ENCODE measurements at regions not wholly inside any gene's neighbourhood (a gene's known extent, or its start where the extent isn't known, plus 50 kb on each side); places are given as distances from the start of the nearest gene placed in this dataset.

GRCh38 chr5:121671624-121672023 is 180.1 kb upstream of the FTMT start:
- no peak overlapping the region for H3K4me3 ChIP-seq (ENCODE audit: low read depth, low read length)
- TF ChIP-seq, protein P1, sequence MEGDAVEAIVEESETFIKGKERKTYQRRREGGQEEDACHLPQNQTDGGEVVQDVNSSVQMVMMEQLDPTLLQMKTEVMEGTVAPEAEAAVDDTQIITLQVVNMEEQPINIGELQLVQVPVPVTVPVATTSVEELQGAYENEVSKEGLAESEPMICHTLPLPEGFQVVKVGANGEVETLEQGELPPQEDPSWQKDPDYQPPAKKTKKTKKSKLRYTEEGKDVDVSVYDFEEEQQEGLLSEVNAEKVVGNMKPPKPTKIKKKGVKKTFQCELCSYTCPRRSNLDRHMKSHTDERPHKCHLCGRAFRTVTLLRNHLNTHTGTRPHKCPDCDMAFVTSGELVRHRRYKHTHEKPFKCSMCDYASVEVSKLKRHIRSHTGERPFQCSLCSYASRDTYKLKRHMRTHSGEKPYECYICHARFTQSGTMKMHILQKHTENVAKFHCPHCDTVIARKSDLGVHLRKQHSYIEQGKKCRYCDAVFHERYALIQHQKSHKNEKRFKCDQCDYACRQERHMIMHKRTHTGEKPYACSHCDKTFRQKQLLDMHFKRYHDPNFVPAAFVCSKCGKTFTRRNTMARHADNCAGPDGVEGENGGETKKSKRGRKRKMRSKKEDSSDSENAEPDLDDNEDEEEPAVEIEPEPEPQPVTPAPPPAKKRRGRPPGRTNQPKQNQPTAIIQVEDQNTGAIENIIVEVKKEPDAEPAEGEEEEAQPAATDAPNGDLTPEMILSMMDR (IDR thresholded peaks at IDR 0.05; ENCODE audit: low read depth, low read length), result no peak

DNA sequence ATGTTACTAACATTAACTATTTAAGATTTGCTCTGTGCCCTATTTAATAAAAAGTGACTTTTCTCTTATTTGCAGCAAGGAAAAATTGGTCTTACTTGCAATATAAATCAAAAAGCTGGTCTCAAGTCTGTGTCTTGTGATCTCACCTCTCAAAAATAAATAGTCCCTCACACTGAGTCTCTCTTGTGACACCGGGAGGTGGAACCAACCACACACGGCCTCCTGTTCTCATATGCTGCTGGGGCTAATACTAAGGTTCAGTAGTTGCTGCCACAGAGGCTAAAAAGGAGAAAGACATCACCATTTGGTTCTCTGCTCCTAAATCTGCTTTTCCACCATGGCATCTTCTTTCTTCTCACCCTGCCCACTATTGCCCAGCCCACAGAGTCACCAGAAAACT is 175.8 kb upstream of the FTMT start:
- TF ChIP-seq, protein P1 (IDR thresholded peaks at IDR 0.05; ENCODE audit: low read depth, low read length), result no peak
- H3K4me3 ChIP-seq (ENCODE audit: low read depth, low read length), result no peak overlapping the region

DNA sequence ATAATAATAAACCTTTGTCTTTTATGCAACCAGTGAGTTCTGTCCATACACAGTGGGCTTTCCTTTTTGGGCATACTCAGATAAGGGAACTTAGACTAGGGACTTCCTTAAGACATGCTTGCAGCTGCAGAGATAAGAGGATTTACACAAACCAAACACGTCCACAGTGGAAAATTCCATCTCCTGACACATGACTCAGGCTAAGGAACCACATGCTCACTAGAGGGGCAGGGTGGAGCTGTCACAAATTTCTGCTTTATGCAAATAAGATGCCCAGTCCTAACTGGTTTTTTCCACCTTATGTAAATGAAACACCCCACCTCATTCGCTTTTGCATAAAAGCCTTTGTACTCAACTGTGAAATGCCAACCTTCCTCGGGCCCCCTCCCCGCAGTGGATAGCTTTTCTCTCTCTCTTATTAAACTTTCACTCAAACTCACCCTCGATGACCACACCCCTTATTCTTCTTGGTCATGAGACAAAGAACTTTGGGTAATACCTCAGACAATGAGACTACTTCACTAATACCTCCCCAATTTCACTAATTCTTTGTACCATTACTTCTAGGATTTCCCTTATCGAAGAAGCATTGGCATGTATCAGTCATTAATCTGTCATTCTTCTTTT is 170.3 kb upstream of the FTMT start:
- TF ChIP-seq, protein P1 (IDR thresholded peaks at IDR 0.05; ENCODE audit: low read depth, low read length), result no peak
- no peak overlapping the region for H3K4me3 ChIP-seq (ENCODE audit: low read depth, low read length)

DNA sequence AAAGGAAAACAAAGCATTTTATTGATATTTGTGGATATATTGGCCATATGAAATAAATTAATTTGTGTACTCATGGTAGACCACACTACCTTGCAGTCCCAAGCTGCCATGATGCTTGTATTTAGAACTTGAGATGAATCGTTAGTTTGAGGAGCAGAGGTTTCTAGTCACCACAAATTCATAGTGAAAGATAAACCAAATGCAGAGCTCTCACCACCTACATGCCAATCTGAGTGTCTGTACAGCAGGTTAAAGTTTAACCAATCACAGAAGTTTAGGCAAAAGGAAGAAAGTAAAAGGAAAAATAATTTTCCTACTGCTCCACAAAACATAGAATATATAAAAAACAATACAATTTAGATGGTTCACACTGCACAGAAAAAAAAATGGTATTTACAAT is 163.6 kb upstream of the FTMT start:
- TF ChIP-seq, protein P1 (IDR thresholded peaks at IDR 0.05; ENCODE audit: low read depth, low read length), result no peak
- no peak overlapping the region for H3K4me3 ChIP-seq (ENCODE audit: low read depth, low read length)

GRCh38 chr5:121688781-121689180 is 162.9 kb upstream of the FTMT start:
- H3K4me3 ChIP-seq (ENCODE audit: low read depth, low read length), result no peak overlapping the region

DNA sequence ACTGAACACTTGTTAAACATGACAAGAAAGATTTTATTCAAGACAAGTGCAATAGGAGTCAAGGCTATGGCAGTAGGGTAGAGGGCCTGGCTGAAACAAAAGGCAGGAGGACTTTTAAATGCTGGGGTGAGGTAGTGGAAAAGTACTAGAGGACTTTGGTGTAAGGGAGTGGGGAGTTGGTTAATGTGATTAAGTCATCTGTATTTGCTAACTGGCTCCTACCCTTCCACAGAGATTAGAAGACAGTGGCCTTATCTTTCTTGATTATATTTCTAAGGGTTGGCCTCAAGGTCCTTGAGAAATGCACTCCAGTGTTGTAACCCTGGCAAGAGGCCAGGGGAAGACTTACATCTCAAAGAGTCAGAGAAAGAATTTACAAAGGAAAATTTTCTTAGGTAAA is 160.2 kb upstream of the FTMT start:
- TF ChIP-seq, protein P1 (IDR thresholded peaks at IDR 0.05; ENCODE audit: low read depth, low read length), result no peak
- H3K4me3 ChIP-seq (ENCODE audit: low read depth, low read length), result no peak overlapping the region

More at GRCh38 chr5:121688781-121689180, 162.9 kb upstream of the FTMT start:
- TF ChIP-seq, protein P1 (IDR thresholded peaks at IDR 0.05; ENCODE audit: low read depth, low read length), result no peak

GRCh38 chr5:121692158-121692557 is 159.5 kb upstream of the FTMT start:
- H3K4me3 ChIP-seq (ENCODE audit: low read depth, low read length), result no peak overlapping the region
- TF ChIP-seq, protein P1 (IDR thresholded peaks at IDR 0.05; ENCODE audit: low read depth, low read length), result no peak

Data from WI38 (cell line).